ENCODE measurements at regions not wholly inside any gene's neighbourhood (a gene's known extent, or its start where the extent isn't known, plus 50 kb on each side); places are given as distances from the start of the nearest gene placed in this dataset.

- intact Hi-C loops (cut with micrococcal nuclease), result no loop called here
- Mint-ChIP-seq H3K27me3 (ENCODE audit: insufficient read depth, unreplicated experiment) (no peaks in the 10 kb centered on the region), H3K36me3 (ENCODE audit: insufficient read depth, unreplicated experiment) (no peaks in the 10 kb centered on the region), H3K4me1 (ENCODE audit: insufficient read depth, unreplicated experiment) (peaks cover 22% of the 10 kb centered on the region), H3K9me3 (ENCODE audit: unreplicated experiment) (no peaks in the 10 kb centered on the region), H3K27ac (ENCODE audit: low read depth, unreplicated experiment) (no peak overlapping the region), H3K4me3 (ENCODE audit: unreplicated experiment) (no peak overlapping the region)
- no peak for TF ChIP-seq CTCF (IDR thresholded peaks at IDR 0.05; ENCODE audit: unreplicated experiment)
- ChIA-PET CTCF (interaction anchor here (0.6 kb wide), 2 partner anchors 100 to 345 kb away, joined by 4 to 5 read pairs; no protein-coding TSS in a partner anchor), POLR2A (interaction anchor here (0.8 kb wide), 1 partner anchor 66 kb away, joined by 3 read pairs; no protein-coding TSS in a partner anchor)
- peak; percentile 26 for DNase-seq (ENCODE audit: unreplicated experiment)
- BruUV-seq (replicated peaks), result no TSS peak
These were observed 269.4 kb upstream of the ZPLD1 start for GRCh38 chr3:102165367-102165766.

GRCh38 chr3:102169915-102170479 lies 264.8 kb upstream of the ZPLD1 start:
- intact Hi-C loops (cut with micrococcal nuclease), result no loop called here
- CTCF ChIA-PET, result no interaction called here
- H3K9me3 Mint-ChIP-seq (ENCODE audit: unreplicated experiment), result no peaks in the 10 kb centered on the region
- no peaks in the 10 kb centered on the region for H3K27me3 Mint-ChIP-seq (ENCODE audit: insufficient read depth, unreplicated experiment)
- H3K36me3 Mint-ChIP-seq (ENCODE audit: insufficient read depth, unreplicated experiment), result no peaks in the 10 kb centered on the region
- POLR2A ChIA-PET, result no interaction called here
- H3K4me1 Mint-ChIP-seq (ENCODE audit: insufficient read depth, unreplicated experiment), result peaks cover 8% of the 10 kb centered on the region
- DNase-seq (ENCODE audit: unreplicated experiment), result no peak
- BruUV-seq (replicated peaks), result no TSS peak
- no peak for TF ChIP-seq CTCF (IDR thresholded peaks at IDR 0.05; ENCODE audit: unreplicated experiment)
- no peak overlapping the region for H3K27ac Mint-ChIP-seq (ENCODE audit: low read depth, unreplicated experiment)
- no peak overlapping the region for H3K4me3 Mint-ChIP-seq (ENCODE audit: unreplicated experiment)

DNA sequence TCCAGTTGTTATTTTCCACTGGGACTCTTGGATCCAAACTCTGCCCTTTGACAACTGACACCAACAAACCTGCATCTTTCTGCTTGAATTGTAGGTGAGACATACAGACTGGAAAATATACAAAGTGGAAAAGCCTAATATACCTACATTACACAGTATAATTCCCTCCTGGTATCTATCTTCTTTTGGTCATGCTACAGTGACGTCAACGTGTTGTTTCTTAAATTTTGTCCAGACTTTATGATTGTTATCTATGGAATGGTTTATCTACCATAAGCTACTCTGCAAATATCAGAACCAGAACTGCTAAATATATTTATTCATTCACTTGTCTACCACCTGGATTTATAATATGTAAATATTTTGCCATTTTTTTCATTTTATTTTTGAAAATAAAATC lies 264.3 kb upstream of the ZPLD1 start:
- peaks cover 11% of the 10 kb centered on the region for H3K4me1 Mint-ChIP-seq (ENCODE audit: insufficient read depth, unreplicated experiment)
- POLR2A ChIA-PET, result interaction anchor here (0.6 kb wide), 1 partner anchor 13 kb away, joined by 3 read pairs; no protein-coding TSS in a partner anchor
- H3K27me3 Mint-ChIP-seq (ENCODE audit: insufficient read depth, unreplicated experiment), result no peaks in the 10 kb centered on the region

GRCh38 chr3:102174312-102174712 lies 260.5 kb upstream of the ZPLD1 start:
- Mint-ChIP-seq H3K4me3 (ENCODE audit: unreplicated experiment) (no peak overlapping the region), H3K36me3 (ENCODE audit: insufficient read depth, unreplicated experiment) (no peaks in the 10 kb centered on the region), H3K27me3 (ENCODE audit: insufficient read depth, unreplicated experiment) (no peaks in the 10 kb centered on the region), H3K27ac (ENCODE audit: low read depth, unreplicated experiment) (peak overlapping the region; percentile 84), H3K4me1 (ENCODE audit: insufficient read depth, unreplicated experiment) (peaks cover 14% of the 10 kb centered on the region), H3K9me3 (ENCODE audit: unreplicated experiment) (no peaks in the 10 kb centered on the region)
- CTCF ChIA-PET, result interaction anchor here (1.1 to 1.6 kb wide), 3 partner anchors 50 to 360 kb away, joined by 3 to 5 read pairs (median 4); no protein-coding TSS in a partner anchor
- TF ChIP-seq CTCF (IDR thresholded peaks at IDR 0.05; ENCODE audit: unreplicated experiment), result no peak
- no TSS peak for BruUV-seq (replicated peaks)
- peak; percentile 44 for DNase-seq (ENCODE audit: unreplicated experiment)
- POLR2A ChIA-PET, result interaction anchor here (0.9 to 1.0 kb wide), 3 partner anchors 15 to 18 kb away, joined by 3 to 4 read pairs (median 3); no protein-coding TSS in a partner anchor
- intact Hi-C loops (cut with micrococcal nuclease), result no loop called here

More for the DNA sequence above, 264.3 kb upstream of the ZPLD1 start:
- intact Hi-C loops (cut with micrococcal nuclease), result no loop called here
- Mint-ChIP-seq H3K4me3 (ENCODE audit: unreplicated experiment) (no peak overlapping the region), H3K27ac (ENCODE audit: low read depth, unreplicated experiment) (no peak overlapping the region), H3K36me3 (ENCODE audit: insufficient read depth, unreplicated experiment) (no peaks in the 10 kb centered on the region), H3K9me3 (ENCODE audit: unreplicated experiment) (no peaks in the 10 kb centered on the region)
- DNase-seq (ENCODE audit: unreplicated experiment), result no peak
- CTCF ChIA-PET, result no interaction called here
- BruUV-seq (replicated peaks), result no TSS peak
- no peak for TF ChIP-seq CTCF (IDR thresholded peaks at IDR 0.05; ENCODE audit: unreplicated experiment)
